ENCODE measurements at regions not wholly inside any gene's neighbourhood (a gene's known extent, or its start where the extent isn't known, plus 50 kb on each side); places are given as distances from the start of the nearest gene placed in this dataset.

DNA sequence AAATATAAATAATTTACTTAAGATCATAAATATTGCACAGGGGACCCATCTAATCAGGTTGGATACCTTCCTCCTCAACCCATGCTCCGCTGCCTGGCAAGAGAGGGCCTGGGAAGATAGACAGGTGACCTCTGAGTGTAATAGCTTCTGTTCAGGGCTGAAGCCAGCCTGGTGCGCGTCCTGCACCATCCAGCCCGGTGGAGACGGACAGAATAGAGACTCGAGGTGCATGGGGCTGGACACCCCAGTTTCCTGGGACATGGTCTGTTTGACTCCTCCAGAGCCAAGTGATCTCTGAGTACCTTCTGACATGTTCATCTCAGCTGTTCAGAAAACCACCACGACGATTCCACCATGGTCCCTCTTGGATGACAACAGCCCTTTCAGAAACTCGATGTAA, 209.3 kb upstream of the MYT1L start:
- TF ChIP-seq, protein P1, sequence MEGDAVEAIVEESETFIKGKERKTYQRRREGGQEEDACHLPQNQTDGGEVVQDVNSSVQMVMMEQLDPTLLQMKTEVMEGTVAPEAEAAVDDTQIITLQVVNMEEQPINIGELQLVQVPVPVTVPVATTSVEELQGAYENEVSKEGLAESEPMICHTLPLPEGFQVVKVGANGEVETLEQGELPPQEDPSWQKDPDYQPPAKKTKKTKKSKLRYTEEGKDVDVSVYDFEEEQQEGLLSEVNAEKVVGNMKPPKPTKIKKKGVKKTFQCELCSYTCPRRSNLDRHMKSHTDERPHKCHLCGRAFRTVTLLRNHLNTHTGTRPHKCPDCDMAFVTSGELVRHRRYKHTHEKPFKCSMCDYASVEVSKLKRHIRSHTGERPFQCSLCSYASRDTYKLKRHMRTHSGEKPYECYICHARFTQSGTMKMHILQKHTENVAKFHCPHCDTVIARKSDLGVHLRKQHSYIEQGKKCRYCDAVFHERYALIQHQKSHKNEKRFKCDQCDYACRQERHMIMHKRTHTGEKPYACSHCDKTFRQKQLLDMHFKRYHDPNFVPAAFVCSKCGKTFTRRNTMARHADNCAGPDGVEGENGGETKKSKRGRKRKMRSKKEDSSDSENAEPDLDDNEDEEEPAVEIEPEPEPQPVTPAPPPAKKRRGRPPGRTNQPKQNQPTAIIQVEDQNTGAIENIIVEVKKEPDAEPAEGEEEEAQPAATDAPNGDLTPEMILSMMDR (IDR thresholded peaks at IDR 0.05; ENCODE audit: low read depth, low read length): no peak
- TF ChIP-seq EZH2phosphoT487 (IDR thresholded peaks at IDR 0.05; ENCODE audit: low read depth): no peak
